HUDEP-2 (cell line): ENCODE measurements at regions not wholly inside any gene's neighbourhood (a gene's known extent, or its start where the extent isn't known, plus 50 kb on each side); places are given as distances from the start of the nearest gene placed in this dataset.
"Not testable (repeated sequence)": the region's sequence is repeated elsewhere in the genome, so short reads cannot be mapped to it uniquely, and the experiment has no call there.

Source experiments
- DNase-seq, 76 experiments: peaks; one replicate each; lab custom pipeline; 2025; ENCODE audit not compliant: unreplicated experiment in 76 of 76; lab: John Stamatoyannopoulos, UW

GRCh38 chr1:206358771-206359170 is 111.5 kb upstream of the IKBKE start:
- DNase-seq = not testable (repeated sequence)

- not testable (repeated sequence) for DNase-seq
These were observed 110.9 kb upstream of the IKBKE start for GRCh38 chr1:206359377-206359776.

- DNase-seq = not testable (repeated sequence)
These were observed 108.2 kb upstream of the IKBKE start for GRCh38 chr1:206361978-206362543.

DNA sequence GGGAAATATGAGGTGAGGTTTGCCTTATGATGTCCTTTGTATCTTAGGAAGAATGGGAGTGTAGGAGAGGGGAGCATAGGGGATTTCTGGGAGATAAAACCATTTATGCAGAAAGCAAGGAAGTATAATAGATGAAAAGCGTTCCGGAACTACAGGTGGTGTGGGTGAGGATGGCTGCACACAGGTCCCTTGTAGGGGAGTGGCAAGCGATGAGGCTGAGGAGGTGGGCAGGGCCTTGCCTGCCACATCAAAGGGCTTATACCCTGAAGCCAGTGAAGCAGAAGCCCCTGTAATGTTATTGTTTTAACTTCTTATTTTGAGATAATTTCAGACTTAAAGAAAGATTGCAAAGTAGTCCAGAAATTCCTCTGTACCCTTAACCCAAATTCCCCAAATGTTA is 107.3 kb upstream of the IKBKE start:
- not testable (repeated sequence) for DNase-seq

DNA sequence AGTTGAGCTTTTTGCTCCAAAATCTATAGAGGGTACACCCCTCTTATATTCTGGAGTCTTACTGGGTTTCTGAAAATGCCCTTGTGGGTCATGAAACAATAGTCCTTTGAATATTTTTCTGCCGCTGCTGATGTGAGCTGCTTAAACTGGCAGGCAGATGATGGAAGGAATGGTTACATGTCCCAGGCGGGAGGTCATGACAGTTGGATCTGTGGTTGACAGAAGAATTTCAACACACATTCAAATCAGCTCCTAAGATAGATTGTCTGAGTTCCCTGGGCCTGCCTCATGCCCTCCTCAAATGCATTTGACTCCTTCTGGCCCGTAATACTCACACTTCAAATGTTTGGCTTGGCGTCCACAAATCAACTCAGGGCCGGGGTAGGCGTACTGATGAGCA is 105.0 kb upstream of the IKBKE start:
- DNase-seq = not testable (repeated sequence)

DNA sequence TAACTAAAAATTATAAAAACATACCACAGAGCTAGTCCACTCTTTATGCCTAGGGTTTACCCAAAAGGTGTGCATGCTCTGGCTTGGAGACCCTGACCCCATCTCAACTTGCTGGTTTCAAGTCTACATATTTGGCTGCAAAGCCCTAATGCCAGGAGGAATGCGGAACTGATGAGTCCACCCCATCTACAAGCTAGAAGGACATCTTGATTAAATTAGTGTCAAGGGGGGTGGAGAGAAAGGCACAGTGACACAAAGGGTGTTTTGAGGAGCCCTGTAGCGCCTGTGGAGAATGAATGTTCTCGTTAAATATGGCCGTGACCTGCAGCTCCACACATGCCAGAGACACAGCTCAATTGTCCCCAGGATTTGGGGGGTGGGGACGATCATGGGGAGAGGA is 104.1 kb upstream of the IKBKE start:
- DNase-seq = not testable (repeated sequence)

DNA sequence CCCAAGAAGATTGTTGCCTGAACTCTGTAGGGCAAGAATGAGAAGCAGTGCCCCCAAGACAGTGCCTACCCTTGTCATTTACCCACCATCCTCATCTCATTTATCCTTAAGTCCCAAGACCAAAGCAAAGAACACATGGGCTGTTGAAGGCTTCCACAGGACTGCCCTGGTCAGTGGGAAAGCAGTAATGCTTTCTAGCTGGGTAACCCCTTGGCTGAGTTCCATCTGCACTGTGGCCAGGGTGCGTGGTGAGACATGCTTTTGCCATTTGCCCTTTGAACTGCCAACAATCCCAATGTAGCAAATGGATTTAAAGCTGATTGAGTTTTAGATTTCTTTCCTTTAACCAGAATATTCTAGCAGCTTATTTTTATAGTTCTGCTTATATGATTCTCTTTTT is 103.5 kb upstream of the IKBKE start:
- DNase-seq = not testable (repeated sequence)

DNA sequence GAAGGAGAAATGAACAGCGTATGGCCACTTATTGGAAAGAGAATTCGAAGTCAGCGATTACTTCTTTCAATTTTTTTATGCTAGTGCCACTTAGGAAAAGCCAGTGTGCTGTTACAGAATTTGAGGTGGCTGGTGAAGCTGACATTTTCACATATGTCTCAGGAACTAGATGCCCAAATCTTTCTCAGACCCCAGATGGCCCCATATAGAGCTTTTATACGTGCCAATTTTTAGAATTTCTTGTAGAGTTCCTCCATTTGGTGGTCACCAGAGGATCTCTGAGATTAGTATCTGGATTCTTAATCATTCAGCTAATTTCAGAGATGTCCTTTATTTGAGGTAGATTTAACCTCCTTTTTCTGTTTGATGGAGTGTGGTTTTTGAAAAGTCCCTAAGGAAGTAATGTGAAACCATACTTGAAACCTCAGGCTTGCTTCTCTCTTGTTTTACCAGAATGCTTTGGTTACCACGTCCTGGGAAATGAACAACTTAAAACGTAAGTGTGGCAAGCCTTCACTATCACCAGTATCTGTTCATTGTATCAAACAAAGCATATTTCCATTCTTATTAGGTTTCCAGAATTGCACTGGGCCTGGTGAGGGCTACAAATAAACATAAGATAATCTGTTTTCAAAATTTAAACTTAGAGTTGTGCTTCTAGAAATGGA is 102.2 kb upstream of the IKBKE start:
- not testable (repeated sequence) for DNase-seq

- DNase-seq = not testable (repeated sequence)
These were observed 95.6 kb upstream of the IKBKE start for GRCh38 chr1:206374725-206375124.

DNA sequence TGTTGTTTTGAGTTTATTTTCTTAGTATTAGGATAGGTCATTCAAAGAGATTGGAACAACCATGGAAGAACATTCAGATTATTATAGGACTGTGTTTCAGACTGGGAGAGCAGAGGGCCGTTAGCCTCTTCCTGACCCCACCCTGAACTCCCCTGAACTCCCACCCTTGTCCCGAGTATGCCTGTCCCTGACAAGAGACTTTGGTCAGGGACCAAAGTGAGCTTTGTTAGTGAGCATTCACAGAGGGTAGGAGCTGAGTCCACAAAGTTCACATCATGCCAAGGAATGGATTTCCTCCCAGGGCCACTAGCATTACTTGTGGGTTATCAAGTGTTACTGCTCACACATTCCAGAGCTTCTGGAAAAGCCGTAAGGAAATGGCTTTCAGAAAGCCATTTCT is 94.7 kb upstream of the IKBKE start:
- not testable (repeated sequence) for DNase-seq

DNA sequence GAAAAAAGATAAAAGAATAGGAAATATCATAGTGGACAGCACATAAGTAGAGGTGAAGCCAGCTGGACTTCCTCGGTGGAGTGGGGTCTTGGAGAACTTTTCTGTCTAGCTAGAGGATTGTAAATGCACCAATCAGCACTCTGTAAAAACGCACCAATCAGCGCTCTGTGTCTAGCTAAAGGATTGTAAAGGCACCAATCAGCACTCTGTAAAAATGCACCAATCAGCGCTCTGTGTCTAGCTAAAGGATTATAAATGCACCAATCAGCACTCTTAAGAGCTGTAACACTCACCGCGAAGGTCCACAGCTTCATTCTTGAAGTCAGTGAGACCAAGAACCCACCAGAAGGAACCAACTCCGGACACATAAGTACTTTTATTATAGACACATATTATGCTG is 91.8 kb upstream of the IKBKE start:
- DNase-seq = not testable (repeated sequence)

GRCh38 chr1:206379245-206379644 is 91.0 kb upstream of the IKBKE start:
- not testable (repeated sequence) for DNase-seq

GRCh38 chr1:206380163-206380790 is 90.0 kb upstream of the IKBKE start:
- DNase-seq = not testable (repeated sequence)

- DNase-seq = not testable (repeated sequence)
These were observed 89.3 kb upstream of the IKBKE start for GRCh38 chr1:206380791-206381610.

GRCh38 chr1:206384029-206384807 is 86.1 kb upstream of the IKBKE start:
- DNase-seq = peak in 8 of 76 experiments; percentile 0 to 17 (median 4)

GRCh38 chr1:206384891-206385290 is 85.4 kb upstream of the IKBKE start:
- not testable (repeated sequence) for DNase-seq

DNA sequence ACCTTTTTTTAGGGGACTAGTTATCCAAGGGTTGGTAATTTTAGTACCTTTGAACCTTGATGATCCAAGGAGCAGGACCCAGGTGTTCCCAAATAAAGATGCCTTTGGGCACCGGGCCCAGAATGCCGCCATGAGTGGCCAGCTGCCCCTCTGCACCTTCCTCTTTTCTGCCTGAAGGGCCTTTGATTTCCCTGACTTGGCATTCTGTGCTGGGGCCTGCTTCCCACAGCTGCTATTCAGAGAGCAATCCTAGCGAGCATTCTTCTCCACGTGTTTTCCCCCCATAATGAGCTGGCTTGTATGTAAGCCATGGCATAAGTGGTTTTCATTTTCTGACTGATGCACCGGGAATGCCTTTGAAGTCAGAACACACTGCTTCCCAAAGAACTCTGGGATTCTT is 82.6 kb upstream of the IKBKE start:
- not testable (repeated sequence) for DNase-seq

DNA sequence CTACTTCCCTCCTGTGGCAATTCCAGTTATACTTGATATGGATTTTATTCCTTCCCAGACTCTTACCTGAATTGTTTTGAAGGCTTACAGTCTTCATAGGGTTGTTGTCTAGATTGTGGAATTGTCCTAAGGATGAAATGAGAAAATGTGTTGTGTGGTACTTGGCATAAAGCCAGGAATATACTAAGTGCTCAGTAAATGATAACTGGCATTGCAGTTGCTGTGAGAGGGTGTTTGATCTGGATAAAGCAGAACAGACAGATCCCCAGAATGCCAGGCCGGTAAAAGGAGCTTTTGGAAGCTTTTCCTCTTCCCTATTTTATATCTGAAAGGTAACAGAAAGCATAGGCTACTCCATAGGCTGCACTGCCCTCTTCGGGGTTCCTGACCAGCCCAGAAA is 78.4 kb upstream of the IKBKE start:
- not testable (repeated sequence) for DNase-seq

GRCh38 chr1:206397501-206397900 is 72.8 kb upstream of the IKBKE start:
- not testable (repeated sequence) for DNase-seq

GRCh38 chr1:206398261-206398660 is 72.0 kb upstream of the IKBKE start:
- DNase-seq = not testable (repeated sequence)
